Neural progenitor cell (in vitro differentiated cells): ENCODE measurements at regions not wholly inside any gene's neighbourhood (a gene's known extent, or its start where the extent isn't known, plus 50 kb on each side); places are given as distances from the start of the nearest gene placed in this dataset.

Source experiments
- CTCF ChIP-seq: fragments of 200-600 bp; sonication (generic); IDR thresholded peaks from 2 replicates; pipeline ENCODE4 v1.5.1; 2017; ENCODE audit warnings: antibody characterized with exemption, mild to moderate bottlenecking
- EZH2 ChIP-seq: fragments of 200-600 bp; sonication (generic); IDR thresholded peaks from 2 replicates; pipeline ENCODE4 v1.6.1; 2017; ENCODE audit warnings: antibody characterized with exemption, mild to moderate bottlenecking, moderate library complexity
- EZH2phosphoT487 ChIP-seq: fragments of 200-600 bp; sonication (generic); IDR thresholded peaks from 2 replicates; pipeline ENCODE4 v1.6.1; 2017; ENCODE audit warnings: antibody characterized with exemption

GRCh38 chr15:100790786-100791265 is 88.8 kb upstream of the ALDH1A3 start:
- TF ChIP-seq CTCF (no peak), EZH2phosphoT487 (no peak), EZH2 (no peak)
